Loucy (cell line): ENCODE measurements at regions not wholly inside any gene's neighbourhood (a gene's known extent, or its start where the extent isn't known, plus 50 kb on each side); places are given as distances from the start of the nearest gene placed in this dataset.

Experiments
- H2AFZ ChIP-seq: fragments of 200-600 bp; sonication (generic); 2 replicates; pipeline ENCODE4 v1.6.0; 2016; ENCODE audit warnings: antibody characterized with exemption, mild to moderate bottlenecking, low read length, moderate library complexity
- H3F3A ChIP-seq: fragments of 200-600 bp; 2 replicates; pipeline ENCODE4 v1.6.0; 2016; ENCODE audit warnings: antibody characterized with exemption, low read depth, mild to moderate bottlenecking
- H3K27me3 ChIP-seq: fragments of 200-600 bp; sonication (generic); 2 replicates; pipeline ENCODE4 v1.6.1; 2014; ENCODE audit warnings: low read length, mild to moderate bottlenecking; ENCODE audit not compliant: insufficient read depth, poor library complexity, severe bottlenecking
- H3K36me3 ChIP-seq: fragments of 200-600 bp; sonication (generic); 2 replicates; pipeline ENCODE4 v1.6.1; 2016; ENCODE audit warnings: low read length; ENCODE audit not compliant: insufficient read depth
- H3K4me1 ChIP-seq: fragments of 200-600 bp; sonication (generic); 2 replicates; pipeline ENCODE4 v1.5.1; 2014; ENCODE audit warnings: low read length, mild to moderate bottlenecking; ENCODE audit not compliant: insufficient read depth, poor library complexity, severe bottlenecking
- H3K4me2 ChIP-seq: fragments of 200-600 bp; sonication (generic); 2 replicates; pipeline ENCODE4 v1.6.0; 2014; ENCODE audit warnings: antibody characterized with exemption, low read length, low read depth, mild to moderate bottlenecking; ENCODE audit not compliant: poor library complexity, severe bottlenecking
- H3K4me3 ChIP-seq: fragments of 200-600 bp; sonication (generic); 2 replicates; pipeline ENCODE4 v1.5.1; 2014; ENCODE audit warnings: low read length, mild to moderate bottlenecking, mixed read lengths; ENCODE audit not compliant: poor library complexity, severe bottlenecking
- H3K79me2 ChIP-seq: fragments of 200-600 bp; sonication (generic); 2 replicates; pipeline ENCODE4 v1.6.1; 2014; ENCODE audit warnings: low read length; ENCODE audit not compliant: insufficient read depth
- H3K9ac ChIP-seq: fragments of 200-600 bp; sonication (generic); 2 replicates; pipeline ENCODE4 v1.6.0; 2014; ENCODE audit warnings: mild to moderate bottlenecking, low read depth, low read length, moderate library complexity; ENCODE audit not compliant: poor library complexity, severe bottlenecking
- H3K9me2 ChIP-seq: fragments of 200-600 bp; sonication (generic); replicated peaks from 2 replicates; pipeline ENCODE4 v1.6.1; 2016; ENCODE audit warnings: low read depth, low read length, mixed read lengths
- H3K9me3 ChIP-seq: fragments of 200-600 bp; sonication (generic); 2 replicates; pipeline ENCODE4 v1.6.1; 2014; ENCODE audit warnings: mild to moderate bottlenecking, antibody characterized with exemption, low read length, low read depth; ENCODE audit not compliant: insufficient read depth
- H4K20me1 ChIP-seq: fragments of 200-600 bp; sonication (generic); 2 replicates; pipeline ENCODE4 v1.6.0; 2014; ENCODE audit warnings: antibody characterized with exemption, low read length, mild to moderate bottlenecking; ENCODE audit not compliant: insufficient read depth, poor library complexity, severe bottlenecking
- CTCF ChIP-seq: fragments of 200-600 bp; sonication (generic); conservative IDR thresholded peaks from 2 replicates; pipeline ENCODE4 v1.5.1; 2014; ENCODE audit warnings: mild to moderate bottlenecking, antibody characterized with exemption, low read length
- EZH2phosphoT487 ChIP-seq: fragments of 200-600 bp; IDR thresholded peaks from 2 replicates; pipeline ENCODE4 v1.6.1; 2018; ENCODE audit warnings: antibody characterized with exemption, mild to moderate bottlenecking, moderate library complexity, borderline replicate concordance

- Histone ChIP-seq H3K9me3 (no peaks in the 10 kb centered on the region), H3K4me1 (peaks cover 69% of the 10 kb centered on the region)
- no peak for TF ChIP-seq CTCF
- TF ChIP-seq EZH2phosphoT487: no peak
Measured at GRCh38 chr6:14858808-14859207, 387.1 kb upstream of the JARID2 start.

GRCh38 chr6:14860774-14861173 lies 385.1 kb upstream of the JARID2 start:
- H3K4me1 ChIP-seq: peaks cover 84% of the 10 kb centered on the region
- H3K4me2 ChIP-seq: peak overlapping the region; percentile 68
- H3K9ac ChIP-seq: peak overlapping the region; percentile 64
- no peaks in the 10 kb centered on the region for H3K9me2 ChIP-seq
- no peaks in the 10 kb centered on the region for H3K9me3 ChIP-seq
- no peaks in the 10 kb centered on the region for H4K20me1 ChIP-seq
- H3K36me3 ChIP-seq: no peaks in the 10 kb centered on the region
- no peaks in the 10 kb centered on the region for H3K27me3 ChIP-seq
- no peaks in the 10 kb centered on the region for H3K79me2 ChIP-seq
- peak overlapping the region; percentile 56 for H3K4me3 ChIP-seq
- TF ChIP-seq CTCF (no peak), EZH2phosphoT487 (no peak)
- H3F3A ChIP-seq: peaks cover 5% of the 10 kb centered on the region; the same call in 1 of the 2 replicates
- no peak overlapping the region for H2AFZ ChIP-seq

More at GRCh38 chr6:14858808-14859207, 387.1 kb upstream of the JARID2 start:
- Histone ChIP-seq H3K36me3 (no peaks in the 10 kb centered on the region), H3K9me2 (no peaks in the 10 kb centered on the region), H3K79me2 (no peaks in the 10 kb centered on the region), H3F3A (peaks cover 5% of the 10 kb centered on the region; the same call in 1 of the 2 replicates), H3K4me2 (peak overlapping the region; percentile 9), H4K20me1 (no peaks in the 10 kb centered on the region), H2AFZ (no peak overlapping the region), H3K9ac (no peak overlapping the region), H3K27me3 (no peaks in the 10 kb centered on the region), H3K4me3 (no peak overlapping the region)

- Histone ChIP-seq H3K36me3 (no peaks in the 10 kb centered on the region), H3K9me2 (no peaks in the 10 kb centered on the region), H3K79me2 (no peaks in the 10 kb centered on the region), H3K4me1 (peaks cover 85% of the 10 kb centered on the region), H3K27me3 (no peaks in the 10 kb centered on the region), H3F3A (peaks cover 5% of the 10 kb centered on the region; the same call in 1 of the 2 replicates), H4K20me1 (no peaks in the 10 kb centered on the region), H3K9me3 (no peaks in the 10 kb centered on the region), H3K4me2 (peak overlapping the region; percentile 68), H2AFZ (no peak overlapping the region), H3K4me3 (peak overlapping the region; percentile 56), H3K9ac (peak overlapping the region; percentile 64)
- no peak for TF ChIP-seq EZH2phosphoT487
- TF ChIP-seq CTCF: no peak
Measured at GRCh38 chr6:14861491-14861943, 384.4 kb upstream of the JARID2 start.
